ENCODE measurements at regions not wholly inside any gene's neighbourhood (a gene's known extent, or its start where the extent isn't known, plus 50 kb on each side); places are given as distances from the start of the nearest gene placed in this dataset.
"Not testable (repeated sequence)": the region's sequence is repeated elsewhere in the genome, so short reads cannot be mapped to it uniquely, and the experiment has no call there.

DNA sequence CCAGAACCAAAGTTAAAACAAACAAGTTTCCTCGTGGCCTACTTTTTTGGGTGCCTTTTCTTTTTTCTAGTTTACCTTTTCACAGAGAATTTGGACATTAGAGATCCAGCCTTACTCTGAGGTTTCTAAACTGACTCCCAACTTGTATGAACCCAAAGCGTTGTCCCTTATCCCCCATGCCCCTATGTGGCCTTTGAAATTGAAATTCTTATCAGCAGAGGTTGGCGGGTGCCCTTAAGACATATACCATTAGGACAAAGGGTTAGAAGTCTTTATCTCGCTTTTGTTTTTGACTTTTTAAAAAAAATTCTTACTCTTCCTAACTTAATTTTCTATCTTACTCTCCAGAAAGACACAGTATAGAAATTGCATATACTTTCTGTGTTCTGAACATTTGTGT is 76.3 kb upstream of the C7orf33 start:
- Mint-ChIP-seq H3K4me1 (no peaks in the 10 kb centered on the region), H3K27ac (no peak overlapping the region), H3K4me3 (no peak overlapping the region), H3K36me3 (no peaks in the 10 kb centered on the region), H3K27me3 (ENCODE audit: insufficient read depth, low read depth) (peaks cover 5% of the 10 kb centered on the region), H3K9me3 (no peaks in the 10 kb centered on the region)
- no peaks in the 10 kb centered on the region for H4K20me1 ChIP-seq (ENCODE audit: low read depth)
- no peaks in the 10 kb centered on the region for H3K4me1 ChIP-seq
- H3K4me3 ChIP-seq = no peak overlapping the region
- no peak for TF ChIP-seq EZH2 (IDR thresholded peaks at IDR 0.05)
- H3F3A ChIP-seq (ENCODE audit: low read depth) = no peaks in the 10 kb centered on the region
- no peaks in the 10 kb centered on the region for H3K36me3 ChIP-seq
- H3K79me2 ChIP-seq (ENCODE audit: low read depth) = no peaks in the 10 kb centered on the region
- no peaks in the 10 kb centered on the region for H3K27me3 ChIP-seq
- no peak overlapping the region for H2AFZ ChIP-seq (replicated peaks)
- no peak overlapping the region for H3K27ac ChIP-seq
- H3K4me2 ChIP-seq = no peak overlapping the region
- no peak overlapping the region for H3K9ac ChIP-seq
- no peak for DNase-seq (ENCODE audit: low spot score)
- H3K9me3 ChIP-seq (ENCODE audit: low read depth) = no peaks in the 10 kb centered on the region

DNA sequence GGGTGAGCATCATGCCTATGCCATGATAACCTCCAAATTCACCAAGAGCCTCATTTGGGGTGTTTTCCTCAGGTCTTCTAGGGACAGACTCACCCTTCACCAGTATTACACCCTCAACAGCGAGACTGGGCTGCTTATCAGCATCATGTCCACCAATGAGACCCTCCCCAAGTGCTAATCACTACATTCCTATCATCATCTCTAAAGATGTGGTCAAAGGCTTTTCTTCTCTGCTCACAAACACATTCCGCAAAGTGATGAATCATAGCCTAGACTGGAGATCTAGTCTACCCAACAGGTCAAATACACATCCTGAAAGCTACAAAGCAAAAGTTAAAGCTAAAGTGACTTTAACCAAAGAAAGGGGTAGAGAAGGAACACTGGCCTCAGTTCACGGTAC is 75.3 kb upstream of the C7orf33 start:
- Histone ChIP-seq H3K9ac (no peak overlapping the region), H3K9me3 (ENCODE audit: low read depth) (no peaks in the 10 kb centered on the region), H3K4me2 (no peak overlapping the region), H3K27ac (no peak overlapping the region), H3K79me2 (ENCODE audit: low read depth) (no peaks in the 10 kb centered on the region), H3F3A (ENCODE audit: low read depth) (no peaks in the 10 kb centered on the region), H2AFZ (replicated peaks) (no peak overlapping the region), H3K27me3 (no peaks in the 10 kb centered on the region), H3K4me3 (no peak overlapping the region), H4K20me1 (ENCODE audit: low read depth) (no peaks in the 10 kb centered on the region), H3K4me1 (no peaks in the 10 kb centered on the region), H3K36me3 (no peaks in the 10 kb centered on the region)
- TF ChIP-seq EZH2phosphoT487 (IDR thresholded peaks at IDR 0.05) (no peak), EZH2 (IDR thresholded peaks at IDR 0.05) (no peak)
- TF ChIP-seq, protein P1, sequence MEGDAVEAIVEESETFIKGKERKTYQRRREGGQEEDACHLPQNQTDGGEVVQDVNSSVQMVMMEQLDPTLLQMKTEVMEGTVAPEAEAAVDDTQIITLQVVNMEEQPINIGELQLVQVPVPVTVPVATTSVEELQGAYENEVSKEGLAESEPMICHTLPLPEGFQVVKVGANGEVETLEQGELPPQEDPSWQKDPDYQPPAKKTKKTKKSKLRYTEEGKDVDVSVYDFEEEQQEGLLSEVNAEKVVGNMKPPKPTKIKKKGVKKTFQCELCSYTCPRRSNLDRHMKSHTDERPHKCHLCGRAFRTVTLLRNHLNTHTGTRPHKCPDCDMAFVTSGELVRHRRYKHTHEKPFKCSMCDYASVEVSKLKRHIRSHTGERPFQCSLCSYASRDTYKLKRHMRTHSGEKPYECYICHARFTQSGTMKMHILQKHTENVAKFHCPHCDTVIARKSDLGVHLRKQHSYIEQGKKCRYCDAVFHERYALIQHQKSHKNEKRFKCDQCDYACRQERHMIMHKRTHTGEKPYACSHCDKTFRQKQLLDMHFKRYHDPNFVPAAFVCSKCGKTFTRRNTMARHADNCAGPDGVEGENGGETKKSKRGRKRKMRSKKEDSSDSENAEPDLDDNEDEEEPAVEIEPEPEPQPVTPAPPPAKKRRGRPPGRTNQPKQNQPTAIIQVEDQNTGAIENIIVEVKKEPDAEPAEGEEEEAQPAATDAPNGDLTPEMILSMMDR (IDR thresholded peaks at IDR 0.05) = no peak
- Mint-ChIP-seq H3K4me1 (no peaks in the 10 kb centered on the region), H3K27ac (no peak overlapping the region), H3K27me3 (ENCODE audit: insufficient read depth, low read depth) (peaks cover 5% of the 10 kb centered on the region), H3K36me3 (no peaks in the 10 kb centered on the region), H3K9me3 (no peaks in the 10 kb centered on the region), H3K4me3 (no peak overlapping the region)
- no peak for DNase-seq (ENCODE audit: low spot score)

DNA sequence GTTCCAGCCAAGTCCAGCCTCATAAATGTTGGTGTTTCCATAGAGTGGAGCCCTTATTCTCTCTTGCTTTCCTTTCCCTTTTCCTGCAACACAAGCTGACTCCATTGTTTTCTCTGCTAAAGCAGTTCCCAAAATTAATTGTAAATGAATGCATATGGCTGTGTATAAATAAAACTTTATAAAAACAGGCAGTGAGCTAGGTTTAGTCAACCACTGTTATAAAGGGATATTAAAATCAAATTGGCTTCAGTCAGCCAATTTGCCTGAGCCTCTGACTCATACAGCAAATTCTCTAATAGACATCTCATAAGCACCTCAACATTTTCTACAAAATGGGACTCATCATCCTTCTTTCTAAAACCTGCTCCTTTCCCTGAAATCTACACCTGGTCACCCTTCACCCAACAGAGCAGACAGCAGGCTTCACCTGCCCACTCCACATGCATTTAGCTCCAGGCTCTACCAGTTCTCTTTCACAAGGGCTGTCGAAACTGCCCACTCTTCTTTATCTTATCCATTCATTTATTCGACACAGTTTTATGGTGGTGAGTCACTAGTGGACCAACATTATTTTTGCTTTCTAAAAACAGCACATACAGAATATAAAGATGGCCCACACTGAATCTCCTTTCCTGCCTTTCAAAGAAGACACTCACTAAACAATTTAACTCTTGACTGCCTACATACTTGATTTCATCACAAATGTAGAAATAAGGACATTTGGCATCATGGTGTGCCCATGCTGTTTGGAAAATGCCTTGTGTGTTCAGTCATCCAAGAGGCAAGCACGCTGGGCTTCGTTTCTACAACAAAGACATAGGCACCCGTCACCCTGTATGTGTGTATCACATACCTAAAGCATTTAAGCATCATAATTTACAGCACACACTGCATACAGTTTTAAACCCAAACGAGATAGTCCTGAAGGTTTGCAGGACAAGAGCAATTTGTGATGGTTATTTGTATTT is 74.6 kb upstream of the C7orf33 start:
- Histone ChIP-seq H3K36me3 (no peaks in the 10 kb centered on the region), H3K27me3 (no peaks in the 10 kb centered on the region), H3K4me2 (no peak overlapping the region), H3K4me3 (no peak overlapping the region), H3F3A (ENCODE audit: low read depth) (no peaks in the 10 kb centered on the region), H4K20me1 (ENCODE audit: low read depth) (no peaks in the 10 kb centered on the region), H3K9me3 (ENCODE audit: low read depth) (no peaks in the 10 kb centered on the region), H3K27ac (no peak overlapping the region), H3K79me2 (ENCODE audit: low read depth) (no peaks in the 10 kb centered on the region), H2AFZ (replicated peaks) (no peak overlapping the region), H3K4me1 (no peaks in the 10 kb centered on the region), H3K9ac (no peak overlapping the region)
- H3K4me1 Mint-ChIP-seq = no peaks in the 10 kb centered on the region
- no peak overlapping the region for H3K4me3 Mint-ChIP-seq
- peaks cover 5% of the 10 kb centered on the region for H3K27me3 Mint-ChIP-seq (ENCODE audit: insufficient read depth, low read depth)
- H3K36me3 Mint-ChIP-seq = no peaks in the 10 kb centered on the region
- no peak for TF ChIP-seq EZH2phosphoT487 (IDR thresholded peaks at IDR 0.05)
- TF ChIP-seq, protein P1 (IDR thresholded peaks at IDR 0.05) = no peak
- no peak for TF ChIP-seq EZH2 (IDR thresholded peaks at IDR 0.05)
- H3K9me3 Mint-ChIP-seq = no peaks in the 10 kb centered on the region
- no peak overlapping the region for H3K27ac Mint-ChIP-seq
- no peak for DNase-seq (ENCODE audit: low spot score)

DNA sequence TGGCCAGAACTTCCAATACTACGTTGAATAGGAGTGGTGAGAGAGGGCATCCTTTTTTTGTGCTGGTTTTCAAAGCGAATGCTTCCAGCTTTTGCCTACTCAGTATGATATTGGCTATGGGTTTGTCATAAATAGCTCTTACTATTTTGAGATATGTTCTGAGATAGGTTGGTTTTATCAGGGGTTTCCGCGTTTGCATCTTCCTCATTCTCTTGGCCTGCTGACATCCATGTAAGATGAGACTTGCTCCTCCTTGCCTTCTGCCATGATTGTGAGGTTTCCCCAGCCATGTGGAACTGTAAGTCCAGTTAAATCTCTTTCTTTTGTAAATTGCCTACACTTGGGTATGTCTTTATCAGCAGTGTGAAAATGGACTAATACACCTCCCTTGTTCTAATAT is 71.2 kb upstream of the C7orf33 start:
- not testable (repeated sequence) for DNase-seq (ENCODE audit: low spot score); H4K20me1 ChIP-seq (ENCODE audit: low read depth); H3K9me3 Mint-ChIP-seq; H3K79me2 ChIP-seq (ENCODE audit: low read depth); H3K36me3 Mint-ChIP-seq; H3K27me3 Mint-ChIP-seq (ENCODE audit: insufficient read depth, low read depth); H3K9ac ChIP-seq; H3K4me1 ChIP-seq; H3K4me2 ChIP-seq; H3K27ac ChIP-seq; H3F3A ChIP-seq (ENCODE audit: low read depth); H3K27me3 ChIP-seq; H3K4me3 ChIP-seq; H3K27ac Mint-ChIP-seq; H3K36me3 ChIP-seq; H3K4me1 Mint-ChIP-seq; H3K9me3 ChIP-seq (ENCODE audit: low read depth); H3K4me3 Mint-ChIP-seq; H2AFZ ChIP-seq (replicated peaks)
